ENCODE measurements at regions not wholly inside any gene's neighbourhood (a gene's known extent, or its start where the extent isn't known, plus 50 kb on each side); places are given as distances from the start of the nearest gene placed in this dataset.

- TF ChIP-seq CTCF (IDR thresholded peaks at IDR 0.05), result no peak
- TF ChIP-seq POLR2A (IDR thresholded peaks at IDR 0.05), result no peak
Observed at GRCh38 chr10:44207160-44207559, 177.7 kb downstream of the CXCL12 start.
